Naive thymus-derived CD4-positive, alpha-beta T cell (primary cell): ENCODE measurements at regions not wholly inside any gene's neighbourhood (a gene's known extent, or its start where the extent isn't known, plus 50 kb on each side); places are given as distances from the start of the nearest gene placed in this dataset.

ENCODE experiments used
- ATAC-seq: fragments of 150-1000 bp; cut with Tn5 transposase; 2 replicates; pipeline ENCODE4 v1.10.0; 2021; ENCODE audit warnings: mild to moderate bottlenecking, moderate library complexity
- CTCF ChIA-PET: fragments of 350-600 bp; sonication (Branson Sonifier 250); formaldehyde crosslinking; loops from one replicate; lab custom pipeline; 2021; ENCODE audit warnings: antibody characterized with exemption; lab: Charles Lee
- POLR2A ChIA-PET: fragments of 350-600 bp; sonication (Branson Sonifier 250); formaldehyde crosslinking; loops from one replicate; lab custom pipeline; 2021; ENCODE audit warnings: antibody characterized with exemption, inconsistent platforms; lab: Charles Lee
- DNase-seq, 9 donors: peaks; one replicate each; pipeline versions ENCODE4 v3.0.0 to v3.0.0-alpha.2; 2020 to 2022; ENCODE audit warnings: mixed read lengths in 1 of 9
- H3K27ac ChIP-seq: one replicate; pipeline ENCODE4 v1.7.0; 2013; ENCODE audit warnings: mild to moderate bottlenecking, low read depth, low read length, moderate library complexity
- H3K27me3 ChIP-seq, 2 donors: one replicate each; pipeline ENCODE4 v1.7.0; 2013; ENCODE audit warnings: low read length in 2 of 2, mild to moderate bottlenecking in 2 of 2, moderate library complexity in 2 of 2; ENCODE audit not compliant: control insufficient read depth in 2 of 2, insufficient read depth in 2 of 2
- H3K36me3 ChIP-seq, 3 experiments: 1 replicate in 2 of 3; 2 replicates in 1 of 3; pipeline ENCODE4 v1.7.0; 2013; ENCODE audit warnings: low read length in 3 of 3, mild to moderate bottlenecking in 3 of 3, moderate library complexity in 1 of 3; ENCODE audit not compliant: insufficient read depth in 3 of 3, control insufficient read depth in 2 of 3
- H3K4me1 ChIP-seq, 2 donors: one replicate each; pipeline ENCODE4 v1.7.0; 2013; ENCODE audit warnings: low read length in 2 of 2, mild to moderate bottlenecking in 2 of 2, moderate library complexity in 1 of 2; ENCODE audit not compliant: control insufficient read depth in 2 of 2, insufficient read depth in 2 of 2
- H3K4me3 ChIP-seq: 2 replicates; pipeline ENCODE4 v1.7.0; 2013; ENCODE audit warnings: mild to moderate bottlenecking, low read length
- H3K9me3 ChIP-seq, 3 experiments: 1 replicate in 2 of 3; 2 replicates in 1 of 3; pipeline ENCODE4 v1.7.0; 2013; ENCODE audit warnings: low read length in 3 of 3; ENCODE audit not compliant: control insufficient read depth in 2 of 3
- H3K27ac Mint-ChIP-seq, 9 donors: one replicate each; pipeline ENCODE4 v1.8.0; 2020 to 2022; ENCODE audit warnings: mixed read lengths in 9 of 9, mild to moderate bottlenecking in 8 of 9, moderate library complexity in 5 of 9, inconsistent platforms in 2 of 9
- H3K27me3 Mint-ChIP-seq, 5 donors: one replicate each; pipeline ENCODE4 v1.8.0; 2021 to 2022; ENCODE audit warnings: mixed read lengths in 5 of 5, mild to moderate bottlenecking in 1 of 5
- H3K36me3 Mint-ChIP-seq, 5 donors: one replicate each; pipeline ENCODE4 v1.8.0; 2020 to 2022; ENCODE audit warnings: mixed read lengths in 5 of 5, mild to moderate bottlenecking in 3 of 5, inconsistent platforms in 1 of 5
- H3K4me1 Mint-ChIP-seq, 7 donors: one replicate each; pipeline ENCODE4 v1.8.0; 2020 to 2022; ENCODE audit warnings: mixed read lengths in 7 of 7, mild to moderate bottlenecking in 3 of 7, inconsistent platforms in 1 of 7
- H3K4me3 Mint-ChIP-seq, 10 donors: one replicate each; pipeline ENCODE4 v1.8.0; 2020 to 2022; ENCODE audit warnings: mild to moderate bottlenecking in 10 of 10, mixed read lengths in 10 of 10, moderate library complexity in 6 of 10, inconsistent platforms in 2 of 10
- H3K9me3 Mint-ChIP-seq, 11 donors: one replicate each; pipeline ENCODE4 v1.8.0; 2020 to 2022; ENCODE audit warnings: mixed read lengths in 11 of 11, mild to moderate bottlenecking in 4 of 11, inconsistent platforms in 1 of 11, moderate library complexity in 1 of 11
- intact Hi-C, 2 donors: fragments of 100-400 bp; cut with micrococcal nuclease; formaldehyde crosslinking; loops; one replicate each; pipeline ENCODE4 v1.15.1; 2023

- POLR2A ChIA-PET = no interaction called here
- no peak for ATAC-seq
- H3K4me3 ChIP-seq = no peak overlapping the region
- H3K36me3 Mint-ChIP-seq = no peaks in the 10 kb centered on the region
- H3K27ac ChIP-seq = no peak overlapping the region
- H3K4me1 ChIP-seq = no peaks in the 10 kb centered on the region
- H3K4me1 Mint-ChIP-seq = no peaks in the 10 kb centered on the region
- no peaks in the 10 kb centered on the region for H3K27me3 ChIP-seq
- CTCF ChIA-PET = no interaction called here
- intact Hi-C loops = no loop called here
- H3K27me3 Mint-ChIP-seq = peaks cover 0 to 8% (median 0%) of the 10 kb centered on the region in 5 donors
- H3K36me3 ChIP-seq = no peaks in the 10 kb centered on the region
- no peaks in the 10 kb centered on the region for H3K9me3 Mint-ChIP-seq
- H3K27ac Mint-ChIP-seq = no peak overlapping the region
- no peaks in the 10 kb centered on the region for H3K9me3 ChIP-seq
- H3K4me3 Mint-ChIP-seq = no peak overlapping the region
- no peak for DNase-seq
These were observed 430.3 kb downstream of the XIRP2 start for GRCh38 chr2:167318581-167318980.

GRCh38 chr2:167310442-167310841 is 422.2 kb downstream of the XIRP2 start:
- Histone ChIP-seq H3K4me3 (no peak overlapping the region), H3K36me3 (no peaks in the 10 kb centered on the region), H3K9me3 (no peaks in the 10 kb centered on the region), H3K27ac (no peak overlapping the region), H3K4me1 (no peaks in the 10 kb centered on the region), H3K27me3 (no peaks in the 10 kb centered on the region)
- Mint-ChIP-seq H3K27ac (no peak overlapping the region), H3K27me3 (peaks cover 0 to 20% (median 0%) of the 10 kb centered on the region in 5 donors), H3K9me3 (no peaks in the 10 kb centered on the region), H3K36me3 (no peaks in the 10 kb centered on the region), H3K4me3 (no peak overlapping the region), H3K4me1 (no peaks in the 10 kb centered on the region)
- intact Hi-C loops = no loop called here
- DNase-seq (no peak), ATAC-seq (no peak)
- POLR2A ChIA-PET = no interaction called here
- CTCF ChIA-PET = no interaction called here
